ENCODE measurements at regions not wholly inside any gene's neighbourhood (a gene's known extent, or its start where the extent isn't known, plus 50 kb on each side); places are given as distances from the start of the nearest gene placed in this dataset.

DNA sequence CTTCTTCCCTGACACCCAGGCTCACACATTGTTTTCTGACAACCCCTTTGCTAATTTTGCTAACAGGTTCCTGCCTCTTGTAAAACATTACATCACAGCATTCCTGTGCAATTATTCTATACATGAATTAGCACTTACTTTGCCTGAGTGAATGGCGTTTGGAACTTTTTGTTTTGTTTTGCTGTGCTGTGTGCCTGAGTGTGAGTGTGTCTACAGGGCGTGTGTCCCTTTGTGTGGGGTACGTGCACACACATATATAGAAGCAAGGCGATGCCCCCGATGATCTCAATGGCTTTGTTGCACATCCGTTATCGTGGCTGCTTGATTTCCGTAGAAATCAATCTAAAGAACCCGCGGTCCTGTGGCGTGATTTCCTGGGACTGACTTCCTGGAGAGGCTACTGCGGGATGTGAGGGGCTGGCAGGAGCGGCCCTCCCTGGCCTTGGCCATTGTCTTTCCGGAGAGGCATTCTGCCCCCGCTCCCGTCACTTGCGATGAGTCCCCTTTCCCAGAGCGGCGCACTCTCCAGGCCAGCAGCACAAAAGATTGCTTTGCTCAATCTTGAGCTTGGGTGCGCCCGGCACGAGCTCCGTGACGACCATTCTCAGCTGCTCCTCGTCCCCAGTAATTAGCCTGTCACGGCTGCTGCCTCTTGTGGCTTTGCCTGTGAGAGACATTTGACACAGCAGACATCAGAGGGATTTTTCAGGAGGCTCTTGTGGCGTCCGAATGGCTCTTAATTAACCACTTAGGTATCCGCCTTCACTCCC, 398.1 kb upstream of the IRX1 start:
- Histone ChIP-seq H3K9ac (ENCODE audit: low read length) (no peak overlapping the region), H3K4me2 (ENCODE audit: low read length) (no peak overlapping the region), H3K27me3 (ENCODE audit: insufficient read depth, low read length) (no peaks in the 10 kb centered on the region), H3K4me3 (replicated peaks in 1 of 2; ENCODE audit: low read depth in 1 of 2, low read length in 2 of 2) (no peak overlapping the region), H3K27ac (ENCODE audit: low read depth, low read length) (no peak overlapping the region), H4K20me1 (ENCODE audit: insufficient read depth) (no peaks in the 10 kb centered on the region), H3K4me1 (ENCODE audit: control insufficient read depth in 1 of 2, insufficient read depth in 2 of 2, low read length in 2 of 2) (no peaks in the 10 kb centered on the region), H3K79me2 (ENCODE audit: insufficient read depth, low read length) (no peaks in the 10 kb centered on the region), H3K36me3 (ENCODE audit: control insufficient read depth in 1 of 2, insufficient read depth in 2 of 2, low read length in 2 of 2) (no peaks in the 10 kb centered on the region), H3K9me2 (ENCODE audit: insufficient read depth) (no peaks in the 10 kb centered on the region), H2AFZ (ENCODE audit: low read depth, low read length, poor library complexity, severe bottlenecking) (no peak overlapping the region), H3K9me3 (ENCODE audit: control insufficient read depth in 1 of 2, insufficient read depth in 1 of 2, low read depth in 1 of 2, low read length in 2 of 2) (peaks cover 0 to 26% of the 10 kb centered on the region in 2 experiments; a peak in 2 of 4 replicates)
- no peak for DNase-seq (ENCODE audit: low read depth, low spot score)
- CTCF ChIA-PET: no interaction called here
- BruUV-seq (replicated peaks): no TSS peak
- RAD21 ChIA-PET (ENCODE audit: low non-redundant PET in 1 of 2, low total read pairs in 2 of 2, uncharacterized antibody in 2 of 2, unreplicated experiment in 2 of 2): no interaction called here
- no peak for ATAC-seq
- intact Hi-C loops (cut with micrococcal nuclease): no loop called here
- POLR2A ChIA-PET: no interaction called here
- no peak for TF ChIP-seq SRF (IDR thresholded peaks at IDR 0.05; ENCODE audit: low read depth)
- no peak for TF ChIP-seq POLR2A (IDR thresholded peaks at IDR 0.05; ENCODE audit: borderline replicate concordance, extremely low read depth, insufficient read depth, insufficient read length)

DNA sequence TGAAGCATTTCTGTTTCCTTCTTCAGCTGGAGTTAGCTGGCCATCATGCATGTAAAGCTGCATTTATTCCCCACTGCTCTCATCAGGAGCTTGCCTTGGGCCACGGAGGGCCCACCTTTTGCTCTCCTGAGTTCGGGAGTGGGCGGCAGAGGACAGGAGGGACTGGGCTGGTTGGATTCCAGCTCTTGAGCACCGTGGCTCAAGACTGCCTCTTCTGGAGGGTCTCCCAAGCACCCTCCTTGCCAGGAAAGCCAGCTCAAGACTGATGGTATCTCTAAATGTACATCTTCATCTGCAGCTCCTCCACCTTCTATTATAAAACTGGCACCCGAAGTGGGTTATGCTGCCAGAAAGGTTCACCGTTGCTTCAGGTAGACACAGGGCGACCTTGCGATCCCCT, 399.6 kb upstream of the IRX1 start:
- RAD21 ChIA-PET (ENCODE audit: low non-redundant PET in 1 of 2, low total read pairs in 2 of 2, uncharacterized antibody in 2 of 2, unreplicated experiment in 2 of 2): no interaction called here
- intact Hi-C loops (cut with micrococcal nuclease): no loop called here
- CTCF ChIA-PET: no interaction called here
- Histone ChIP-seq H3K4me3 (replicated peaks in 1 of 2; ENCODE audit: low read depth in 1 of 2, low read length in 2 of 2) (no peak overlapping the region), H3K27me3 (ENCODE audit: insufficient read depth, low read length) (no peaks in the 10 kb centered on the region), H3K36me3 (ENCODE audit: control insufficient read depth in 1 of 2, insufficient read depth in 2 of 2, low read length in 2 of 2) (no peaks in the 10 kb centered on the region), H3K9me2 (ENCODE audit: insufficient read depth) (no peaks in the 10 kb centered on the region), H3K9me3 (ENCODE audit: control insufficient read depth in 1 of 2, insufficient read depth in 1 of 2, low read depth in 1 of 2, low read length in 2 of 2) (peaks cover 4 to 31% of the 10 kb centered on the region in 2 experiments; a peak in 2 of 4 replicates), H4K20me1 (ENCODE audit: insufficient read depth) (no peaks in the 10 kb centered on the region), H2AFZ (ENCODE audit: low read depth, low read length, poor library complexity, severe bottlenecking) (no peak overlapping the region), H3K27ac (ENCODE audit: low read depth, low read length) (no peak overlapping the region), H3K4me1 (ENCODE audit: control insufficient read depth in 1 of 2, insufficient read depth in 2 of 2, low read length in 2 of 2) (no peaks in the 10 kb centered on the region), H3K9ac (ENCODE audit: low read length) (no peak overlapping the region), H3K4me2 (ENCODE audit: low read length) (no peak overlapping the region), H3K79me2 (ENCODE audit: insufficient read depth, low read length) (no peaks in the 10 kb centered on the region)
- POLR2A ChIA-PET: no interaction called here
- DNase-seq (ENCODE audit: low read depth, low spot score): no peak
- no TSS peak for BruUV-seq (replicated peaks)
- ATAC-seq: no peak
- TF ChIP-seq POLR2AphosphoS5 (IDR thresholded peaks at IDR 0.05; ENCODE audit: low read depth, low read length) (no peak), YY1 (IDR thresholded peaks at IDR 0.05; ENCODE audit: extremely low read depth, insufficient replicate concordance, low read depth, low read length) (no peak), SP1 (IDR thresholded peaks at IDR 0.05; ENCODE audit: low read depth) (no peak), ATF3 (IDR thresholded peaks at IDR 0.05) (no peak), EGR1 (IDR thresholded peaks at IDR 0.05; ENCODE audit: low read depth) (no peak), TCF7L2 (IDR thresholded peaks at IDR 0.05; ENCODE audit: borderline replicate concordance, extremely low read depth, insufficient read depth, insufficient read length) (no peak), ZFX (IDR thresholded peaks at IDR 0.05) (no peak), EZH2phosphoT487 (IDR thresholded peaks at IDR 0.05; ENCODE audit: borderline replicate concordance) (no peak), SRF (IDR thresholded peaks at IDR 0.05; ENCODE audit: low read depth) (no peak), CTCF (IDR thresholded peaks at IDR 0.05 in 2 of 3, conservative IDR thresholded peaks at IDR 0.05 in 1 of 3; ENCODE audit: borderline replicate concordance in 1 of 3, insufficient read depth in 1 of 3, low read depth in 2 of 3, low read length in 2 of 3) (no peak), CBX3 (IDR thresholded peaks at IDR 0.05; ENCODE audit: low read depth) (no peak), FOSL1 (IDR thresholded peaks at IDR 0.05; ENCODE audit: low read depth) (no peak)
- TF ChIP-seq, protein P1, sequence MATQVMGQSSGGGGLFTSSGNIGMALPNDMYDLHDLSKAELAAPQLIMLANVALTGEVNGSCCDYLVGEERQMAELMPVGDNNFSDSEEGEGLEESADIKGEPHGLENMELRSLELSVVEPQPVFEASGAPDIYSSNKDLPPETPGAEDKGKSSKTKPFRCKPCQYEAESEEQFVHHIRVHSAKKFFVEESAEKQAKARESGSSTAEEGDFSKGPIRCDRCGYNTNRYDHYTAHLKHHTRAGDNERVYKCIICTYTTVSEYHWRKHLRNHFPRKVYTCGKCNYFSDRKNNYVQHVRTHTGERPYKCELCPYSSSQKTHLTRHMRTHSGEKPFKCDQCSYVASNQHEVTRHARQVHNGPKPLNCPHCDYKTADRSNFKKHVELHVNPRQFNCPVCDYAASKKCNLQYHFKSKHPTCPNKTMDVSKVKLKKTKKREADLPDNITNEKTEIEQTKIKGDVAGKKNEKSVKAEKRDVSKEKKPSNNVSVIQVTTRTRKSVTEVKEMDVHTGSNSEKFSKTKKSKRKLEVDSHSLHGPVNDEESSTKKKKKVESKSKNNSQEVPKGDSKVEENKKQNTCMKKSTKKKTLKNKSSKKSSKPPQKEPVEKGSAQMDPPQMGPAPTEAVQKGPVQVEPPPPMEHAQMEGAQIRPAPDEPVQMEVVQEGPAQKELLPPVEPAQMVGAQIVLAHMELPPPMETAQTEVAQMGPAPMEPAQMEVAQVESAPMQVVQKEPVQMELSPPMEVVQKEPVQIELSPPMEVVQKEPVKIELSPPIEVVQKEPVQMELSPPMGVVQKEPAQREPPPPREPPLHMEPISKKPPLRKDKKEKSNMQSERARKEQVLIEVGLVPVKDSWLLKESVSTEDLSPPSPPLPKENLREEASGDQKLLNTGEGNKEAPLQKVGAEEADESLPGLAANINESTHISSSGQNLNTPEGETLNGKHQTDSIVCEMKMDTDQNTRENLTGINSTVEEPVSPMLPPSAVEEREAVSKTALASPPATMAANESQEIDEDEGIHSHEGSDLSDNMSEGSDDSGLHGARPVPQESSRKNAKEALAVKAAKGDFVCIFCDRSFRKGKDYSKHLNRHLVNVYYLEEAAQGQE (IDR thresholded peaks at IDR 0.05; ENCODE audit: low read depth): no peak
- TF ChIP-seq, protein P2, sequence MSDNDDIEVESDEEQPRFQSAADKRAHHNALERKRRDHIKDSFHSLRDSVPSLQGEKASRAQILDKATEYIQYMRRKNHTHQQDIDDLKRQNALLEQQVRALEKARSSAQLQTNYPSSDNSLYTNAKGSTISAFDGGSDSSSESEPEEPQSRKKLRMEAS (IDR thresholded peaks at IDR 0.05): no peak
